CD4-positive, alpha-beta memory T cell (primary cell): ENCODE measurements at regions not wholly inside any gene's neighbourhood (a gene's known extent, or its start where the extent isn't known, plus 50 kb on each side); places are given as distances from the start of the nearest gene placed in this dataset.

Source experiments
- CTCF ChIA-PET: fragments of 350-600 bp; sonication (Branson Sonifier 250); formaldehyde crosslinking; loops from one replicate; lab custom pipeline; 2021; ENCODE audit warnings: inconsistent platforms; ENCODE audit not compliant: partially characterized antibody; lab: Charles Lee
- POLR2A ChIA-PET: fragments of 350-600 bp; sonication (Branson Sonifier 250); formaldehyde crosslinking; loops from one replicate; lab custom pipeline; 2021; ENCODE audit not compliant: partially characterized antibody; lab: Charles Lee
- DNase-seq, 5 donors: peaks; one replicate each; pipeline versions ENCODE4 v3.0.0 to v3.0.0-alpha.2; 2020 to 2022; ENCODE audit warnings: mixed read lengths in 1 of 5
- H3K27ac ChIP-seq: one replicate; pipeline ENCODE4 v1.7.0; 2013; ENCODE audit warnings: low read depth, low read length
- H3K27me3 ChIP-seq: 2 replicates; pipeline ENCODE4 v1.7.0; 2013; ENCODE audit warnings: mild to moderate bottlenecking, low read length, moderate library complexity; ENCODE audit not compliant: insufficient read depth
- H3K36me3 ChIP-seq: 2 replicates; pipeline ENCODE4 v1.7.0; 2013; ENCODE audit warnings: mild to moderate bottlenecking, low read length, moderate library complexity; ENCODE audit not compliant: insufficient read depth
- H3K4me1 ChIP-seq: 2 replicates; pipeline ENCODE4 v1.7.0; 2013; ENCODE audit warnings: mild to moderate bottlenecking, low read length, moderate library complexity; ENCODE audit not compliant: insufficient read depth
- H3K4me3 ChIP-seq, 2 donors: one replicate each; pipeline ENCODE4 v1.7.0; 2013; ENCODE audit warnings: low read length in 2 of 2, mild to moderate bottlenecking in 1 of 2
- H3K9me3 ChIP-seq, 2 donors: one replicate each; pipeline ENCODE4 v1.7.0; 2013; ENCODE audit warnings: low read length in 2 of 2, control low read depth in 1 of 2; ENCODE audit not compliant: control insufficient read depth in 1 of 2
- H3K27ac Mint-ChIP-seq, 7 donors: one replicate each; pipeline ENCODE4 v1.8.0; 2020 to 2021; ENCODE audit warnings: mixed read lengths in 7 of 7, mild to moderate bottlenecking in 6 of 7, inconsistent platforms in 3 of 7, moderate library complexity in 3 of 7
- H3K27me3 Mint-ChIP-seq, 2 donors: one replicate each; pipeline ENCODE4 v1.8.0; 2020 to 2021; ENCODE audit warnings: mixed read lengths in 2 of 2
- H3K36me3 Mint-ChIP-seq, 2 donors: one replicate each; pipeline ENCODE4 v1.8.0; 2020 to 2021; ENCODE audit warnings: mixed read lengths in 2 of 2, inconsistent platforms in 1 of 2, mild to moderate bottlenecking in 1 of 2
- H3K4me1 Mint-ChIP-seq, 4 donors: one replicate each; pipeline ENCODE4 v1.8.0; 2020 to 2021; ENCODE audit warnings: mixed read lengths in 4 of 4, mild to moderate bottlenecking in 1 of 4
- H3K4me3 Mint-ChIP-seq, 8 donors: one replicate each; pipeline ENCODE4 v1.8.0; 2020 to 2021; ENCODE audit warnings: mixed read lengths in 8 of 8, mild to moderate bottlenecking in 7 of 8, moderate library complexity in 6 of 8, inconsistent platforms in 3 of 8
- H3K9me3 Mint-ChIP-seq, 8 donors: one replicate each; pipeline ENCODE4 v1.8.0; 2020 to 2021; ENCODE audit warnings: mixed read lengths in 8 of 8, mild to moderate bottlenecking in 5 of 8, inconsistent platforms in 3 of 8, moderate library complexity in 1 of 8
- intact Hi-C: fragments of 100-400 bp; cut with micrococcal nuclease; formaldehyde crosslinking; loops from one replicate; pipeline ENCODE4 v1.15.1; 2023

DNA sequence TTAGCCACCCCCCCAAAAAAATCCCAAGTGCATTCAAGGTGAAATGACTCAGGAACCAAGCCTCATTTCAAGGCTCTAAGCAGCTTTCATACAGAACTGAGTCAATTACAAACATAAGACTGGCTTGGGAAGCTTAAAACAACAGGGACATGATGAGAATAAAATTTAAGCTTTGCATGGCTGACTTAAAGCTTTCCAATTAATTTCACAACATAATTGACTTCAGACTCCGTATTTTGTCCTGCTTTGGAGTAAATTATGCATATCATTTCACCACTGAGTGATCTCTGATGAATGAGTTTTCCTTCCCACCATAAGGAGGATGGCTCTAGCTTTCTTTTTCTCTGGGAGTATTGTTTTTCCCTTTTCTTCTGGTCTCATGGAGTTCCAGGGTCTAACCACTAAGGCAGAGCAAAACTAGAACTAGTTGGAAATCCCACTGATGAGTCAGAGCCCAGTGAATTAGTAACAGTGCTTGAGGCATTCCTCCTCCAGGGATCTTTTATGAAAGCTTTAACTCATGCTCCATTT, 72.8 kb downstream of the XCL2 start:
- ChIA-PET POLR2A (interaction anchor here (1.3 to 4.2 kb wide), 4 partner anchors 10 to 65 kb away, joined by 3 to 20 read pairs (median 6); no protein-coding TSS in a partner anchor), CTCF (interaction anchor here (1.1 to 3.5 kb wide), 2 partner anchors 102 to 129 kb away, joined by 3 to 21 read pairs; no protein-coding TSS in a partner anchor)
- Mint-ChIP-seq H3K4me1 (peaks cover 49 to 63% (median 54%) of the 10 kb centered on the region in 4 donors), H3K27me3 (no peaks in the 10 kb centered on the region), H3K4me3 (peak overlapping the region in 3 of 8 donors; percentile 16 to 26 (median 21)), H3K36me3 (peaks cover 9 to 16% of the 10 kb centered on the region in 2 donors), H3K9me3 (peaks cover 3 to 15% (median 9%) of the 10 kb centered on the region in 8 donors), H3K27ac (peak overlapping the region in 2 of 7 donors; percentile 19 to 78)
- Histone ChIP-seq H3K36me3 (no peaks in the 10 kb centered on the region), H3K9me3 (no peaks in the 10 kb centered on the region), H3K27ac (no peak overlapping the region), H3K27me3 (no peaks in the 10 kb centered on the region), H3K4me3 (no peak overlapping the region), H3K4me1 (peaks cover 54% of the 10 kb centered on the region)
- intact Hi-C loops, result no loop called here
- DNase-seq, result no peak

DNA sequence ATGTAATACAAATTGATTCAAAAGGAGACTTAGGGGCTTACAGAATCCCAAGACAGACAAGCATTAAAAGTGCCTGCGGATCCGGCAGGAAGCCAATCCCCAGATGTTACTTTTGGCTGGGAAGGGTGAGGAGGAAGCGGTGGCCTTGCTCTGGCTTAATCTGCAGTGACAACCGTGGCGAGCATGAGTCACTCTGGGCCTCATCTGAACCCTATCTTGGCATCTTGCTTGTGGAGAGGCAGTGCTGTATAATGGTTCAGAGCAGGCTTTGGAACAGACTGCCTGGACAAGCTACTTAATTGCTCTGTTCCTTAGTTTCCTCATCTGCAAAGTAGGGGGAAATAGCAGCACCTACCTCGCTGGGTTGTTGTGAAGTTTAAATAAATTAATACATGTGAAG, 74.1 kb downstream of the XCL2 start:
- Histone ChIP-seq H3K9me3 (no peaks in the 10 kb centered on the region), H3K4me3 (no peak overlapping the region), H3K36me3 (no peaks in the 10 kb centered on the region), H3K4me1 (peaks cover 58% of the 10 kb centered on the region), H3K27me3 (no peaks in the 10 kb centered on the region), H3K27ac (no peak overlapping the region)
- no peaks in the 10 kb centered on the region for H3K27me3 Mint-ChIP-seq
- peak overlapping the region in 5 of 8 donors; percentile 7 to 75 (median 22) for H3K4me3 Mint-ChIP-seq
- intact Hi-C loops, result loop anchor here (5.0 kb wide), 2 partner anchors 43 to 63 kb away; no protein-coding TSS in a partner anchor
- DNase-seq, result peak in 2 of 5 donors; percentile 12 to 62
- peak overlapping the region; percentile 32 to 78 (median 60) for H3K27ac Mint-ChIP-seq
- CTCF ChIA-PET, result interaction anchor here (1.1 to 3.5 kb wide), 7 partner anchors 8 to 127 kb away, joined by 3 to 21 read pairs (median 6); no protein-coding TSS in a partner anchor
- peaks cover 9% of the 10 kb centered on the region in 2 donors for H3K36me3 Mint-ChIP-seq
- peaks cover 53 to 75% (median 63%) of the 10 kb centered on the region in 4 donors for H3K4me1 Mint-ChIP-seq
- H3K9me3 Mint-ChIP-seq, result peaks cover 0 to 9% (median 6%) of the 10 kb centered on the region in 8 donors
- POLR2A ChIA-PET, result interaction anchor here (0.7 to 4.2 kb wide), 10 partner anchors 8 to 66 kb away, joined by 3 to 20 read pairs (median 6); no protein-coding TSS in a partner anchor

DNA sequence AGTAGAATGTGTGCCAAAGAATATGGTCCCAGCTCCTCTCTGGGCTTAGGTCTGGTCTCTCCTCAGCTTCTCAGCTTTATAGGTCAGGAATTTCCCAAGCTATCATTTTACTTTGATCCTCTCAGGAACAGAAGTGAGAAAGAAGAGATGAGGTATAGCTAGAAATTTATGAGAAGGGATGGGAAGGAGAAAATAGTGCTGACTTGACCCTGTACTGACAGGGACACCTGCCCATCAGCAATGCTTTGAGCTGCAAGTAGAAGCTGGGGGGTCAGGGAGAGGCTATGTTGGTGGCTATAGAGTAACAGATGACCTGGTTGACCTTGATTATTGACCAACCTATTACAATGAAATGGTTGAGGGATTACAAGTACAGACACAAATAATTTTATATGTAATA, 75.0 kb downstream of the XCL2 start:
- peak overlapping the region in 5 of 7 donors; percentile 25 to 89 (median 87) for H3K27ac Mint-ChIP-seq
- peaks cover 53 to 75% (median 64%) of the 10 kb centered on the region in 4 donors for H3K4me1 Mint-ChIP-seq
- DNase-seq, result no peak
- CTCF ChIA-PET, result interaction anchor here (1.0 to 3.5 kb wide), 7 partner anchors 9 to 126 kb away, joined by 3 to 21 read pairs (median 6); no protein-coding TSS in a partner anchor
- Histone ChIP-seq H3K4me3 (no peak overlapping the region), H3K36me3 (no peaks in the 10 kb centered on the region), H3K4me1 (peaks cover 58% of the 10 kb centered on the region), H3K27ac (no peak overlapping the region), H3K27me3 (no peaks in the 10 kb centered on the region), H3K9me3 (no peaks in the 10 kb centered on the region)
- H3K4me3 Mint-ChIP-seq, result peak overlapping the region in 5 of 8 donors; percentile 4 to 76 (median 15)
- intact Hi-C loops, result loop anchor here (5.0 kb wide), 2 partner anchors 43 to 63 kb away; no protein-coding TSS in a partner anchor
- POLR2A ChIA-PET, result interaction anchor here (0.6 to 4.2 kb wide), 11 partner anchors 10 to 67 kb away, joined by 3 to 20 read pairs (median 6); no protein-coding TSS in a partner anchor
- peaks cover 0 to 8% (median 5%) of the 10 kb centered on the region in 8 donors for H3K9me3 Mint-ChIP-seq
- peaks cover 7% of the 10 kb centered on the region in 2 donors for H3K36me3 Mint-ChIP-seq
- H3K27me3 Mint-ChIP-seq, result no peaks in the 10 kb centered on the region

DNA sequence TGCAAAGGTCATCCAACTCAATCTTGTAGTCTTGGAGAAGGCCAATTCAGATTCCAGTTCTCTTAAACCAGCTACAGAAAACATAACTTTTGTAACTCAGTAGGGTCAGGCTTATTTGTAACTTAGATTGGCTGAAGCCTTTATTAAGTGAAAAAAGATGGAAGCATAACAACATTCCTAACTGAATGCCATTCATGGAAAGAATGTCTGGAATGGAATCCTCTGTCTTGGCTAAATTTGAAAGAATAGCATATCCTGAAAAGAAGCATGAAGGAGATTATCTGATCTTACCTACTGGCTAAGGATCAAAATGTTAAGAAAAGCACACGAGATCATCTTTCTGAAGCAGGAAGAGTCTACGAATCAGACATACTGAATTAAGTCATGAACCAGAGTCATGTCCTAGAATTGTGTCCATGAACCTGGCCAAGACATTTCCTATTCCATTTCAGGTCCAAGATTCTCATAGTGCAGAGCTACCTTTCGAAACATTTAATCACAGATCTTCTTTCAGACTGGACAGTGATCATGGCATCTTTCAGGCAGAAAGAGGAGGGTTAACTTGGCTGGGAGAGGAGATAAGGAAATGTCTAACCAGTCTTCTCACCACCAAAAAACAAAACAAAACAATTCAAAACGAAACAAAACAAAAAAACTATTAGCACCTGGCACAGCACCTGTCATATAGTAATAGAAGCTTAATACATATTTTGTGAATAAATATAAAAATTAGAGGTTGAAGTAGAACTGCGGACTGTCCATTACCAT, 75.6 kb downstream of the XCL2 start:
- Histone ChIP-seq H3K4me1 (peaks cover 58% of the 10 kb centered on the region), H3K27ac (no peak overlapping the region), H3K9me3 (no peaks in the 10 kb centered on the region), H3K36me3 (no peaks in the 10 kb centered on the region), H3K27me3 (no peaks in the 10 kb centered on the region), H3K4me3 (peak overlapping the region in 1 of 2 donors; percentile 6)
- DNase-seq, result no peak
- POLR2A ChIA-PET, result interaction anchor here (0.6 to 4.2 kb wide), 12 partner anchors 10 to 81 kb away, joined by 3 to 20 read pairs (median 5); no protein-coding TSS in a partner anchor
- H3K9me3 Mint-ChIP-seq, result peaks cover 0 to 9% (median 1%) of the 10 kb centered on the region in 8 donors
- H3K4me1 Mint-ChIP-seq, result peaks cover 53 to 75% (median 61%) of the 10 kb centered on the region in 4 donors
- peak overlapping the region; percentile 2 to 89 (median 86) for H3K27ac Mint-ChIP-seq
- peaks cover under 1 to 2% of the 10 kb centered on the region in 2 donors for H3K36me3 Mint-ChIP-seq
- intact Hi-C loops, result loop anchor here (5.0 kb wide), 2 partner anchors 44 to 64 kb away; no protein-coding TSS in a partner anchor
- CTCF ChIA-PET, result interaction anchor here (1.0 to 3.5 kb wide), 7 partner anchors 10 to 126 kb away, joined by 3 to 21 read pairs (median 6); no protein-coding TSS in a partner anchor
- H3K27me3 Mint-ChIP-seq, result no peaks in the 10 kb centered on the region
- H3K4me3 Mint-ChIP-seq, result peak overlapping the region in 7 of 8 donors; percentile 61 to 82 (median 71)

DNA sequence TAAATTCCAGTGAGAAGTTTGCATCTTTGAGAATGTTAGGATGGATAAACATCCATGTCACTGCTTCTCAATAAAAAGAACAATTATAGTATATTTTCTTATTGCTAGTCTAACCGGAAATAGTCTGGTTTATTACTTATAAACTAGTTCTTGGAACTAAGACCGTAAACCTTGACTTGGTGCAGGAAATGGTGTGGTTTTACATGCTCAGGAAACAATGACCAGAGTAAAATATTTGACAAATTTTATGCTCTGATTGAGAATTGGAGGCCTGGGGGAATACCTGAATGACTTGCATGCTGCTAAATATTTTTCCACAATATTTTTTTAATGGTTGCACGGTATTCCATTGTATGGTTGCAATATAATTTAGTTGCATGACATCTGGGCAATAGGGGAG, 76.3 kb downstream of the XCL2 start:
- no peaks in the 10 kb centered on the region for H3K27me3 ChIP-seq
- POLR2A ChIA-PET, result interaction anchor here (1.2 to 4.2 kb wide), 5 partner anchors 27 to 68 kb away, joined by 4 to 20 read pairs (median 6); no protein-coding TSS in a partner anchor
- peaks cover 58% of the 10 kb centered on the region for H3K4me1 ChIP-seq
- intact Hi-C loops, result loop anchor here (5.0 kb wide), 2 partner anchors 45 to 65 kb away; no protein-coding TSS in a partner anchor
- H3K27ac Mint-ChIP-seq, result peak overlapping the region in 6 of 7 donors; percentile 18 to 89 (median 68)
- peak overlapping the region in 1 of 2 donors; percentile 6 for H3K4me3 ChIP-seq
- peak in 1 of 5 donors; percentile 18 for DNase-seq
- peaks cover under 1 to 2% of the 10 kb centered on the region in 2 donors for H3K36me3 Mint-ChIP-seq
- H3K27me3 Mint-ChIP-seq, result no peaks in the 10 kb centered on the region
- H3K9me3 Mint-ChIP-seq, result peaks cover 0 to 7% (median under 1%) of the 10 kb centered on the region in 8 donors
- no peaks in the 10 kb centered on the region for H3K9me3 ChIP-seq
- peaks cover 53 to 71% (median 61%) of the 10 kb centered on the region in 4 donors for H3K4me1 Mint-ChIP-seq
- CTCF ChIA-PET, result interaction anchor here (1.2 to 2.4 kb wide), 3 partner anchors 13 to 28 kb away, joined by 3 to 12 read pairs (median 5); no protein-coding TSS in a partner anchor
- no peaks in the 10 kb centered on the region for H3K36me3 ChIP-seq
- peak overlapping the region in 7 of 8 donors; percentile 43 to 82 (median 71) for H3K4me3 Mint-ChIP-seq
- H3K27ac ChIP-seq, result no peak overlapping the region

DNA sequence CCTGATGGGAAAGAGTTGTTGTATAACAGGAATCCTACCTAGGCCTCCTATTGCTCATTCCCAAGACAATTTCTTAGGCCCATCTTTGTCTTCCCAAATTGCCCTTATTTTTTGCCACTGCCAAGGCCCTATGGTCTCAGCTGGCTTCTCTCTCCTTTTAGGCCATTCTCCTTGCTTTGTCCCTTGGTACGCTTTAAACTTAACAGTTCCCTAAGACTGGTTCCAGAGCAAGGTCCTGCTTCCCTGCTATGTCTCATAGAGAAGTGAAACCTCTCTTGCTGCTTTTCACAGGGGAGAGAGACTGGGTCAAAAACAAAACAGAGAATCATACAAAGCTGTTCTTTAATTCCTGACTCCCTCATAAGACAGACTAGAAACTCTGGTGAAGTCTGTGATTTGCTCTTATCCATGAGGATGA, 77.1 kb downstream of the XCL2 start:
- peak overlapping the region in 7 of 8 donors; percentile 27 to 88 (median 67) for H3K4me3 Mint-ChIP-seq
- DNase-seq, result no peak
- H3K27me3 Mint-ChIP-seq, result no peaks in the 10 kb centered on the region
- ChIA-PET POLR2A (interaction anchor here (1.2 to 1.8 kb wide), 5 partner anchors 22 to 69 kb away, joined by 4 to 8 read pairs (median 4); no protein-coding TSS in a partner anchor), CTCF (interaction anchor here (1.1 to 1.7 kb wide), 3 partner anchors 13 to 124 kb away, joined by 3 to 5 read pairs (median 3); no protein-coding TSS in a partner anchor)
- Histone ChIP-seq H3K4me3 (peak overlapping the region in 1 of 2 donors; percentile 1), H3K27ac (no peak overlapping the region), H3K27me3 (no peaks in the 10 kb centered on the region), H3K9me3 (no peaks in the 10 kb centered on the region), H3K4me1 (peaks cover 58% of the 10 kb centered on the region), H3K36me3 (no peaks in the 10 kb centered on the region)
- peak overlapping the region; percentile 78 to 88 (median 85) for H3K27ac Mint-ChIP-seq
- intact Hi-C loops, result loop anchor here (5.0 kb wide), 2 partner anchors 46 to 66 kb away; no protein-coding TSS in a partner anchor
- H3K36me3 Mint-ChIP-seq, result peaks cover under 1 to 5% of the 10 kb centered on the region in 2 donors
- H3K4me1 Mint-ChIP-seq, result peaks cover 54 to 67% (median 61%) of the 10 kb centered on the region in 4 donors
- H3K9me3 Mint-ChIP-seq, result peaks cover 1 to 9% (median 3%) of the 10 kb centered on the region in 8 donors
